ENCODE measurements at regions not wholly inside any gene's neighbourhood (a gene's known extent, or its start where the extent isn't known, plus 50 kb on each side); places are given as distances from the start of the nearest gene placed in this dataset.
"Not testable (repeated sequence)": the region's sequence is repeated elsewhere in the genome, so short reads cannot be mapped to it uniquely, and the experiment has no call there.

DNA sequence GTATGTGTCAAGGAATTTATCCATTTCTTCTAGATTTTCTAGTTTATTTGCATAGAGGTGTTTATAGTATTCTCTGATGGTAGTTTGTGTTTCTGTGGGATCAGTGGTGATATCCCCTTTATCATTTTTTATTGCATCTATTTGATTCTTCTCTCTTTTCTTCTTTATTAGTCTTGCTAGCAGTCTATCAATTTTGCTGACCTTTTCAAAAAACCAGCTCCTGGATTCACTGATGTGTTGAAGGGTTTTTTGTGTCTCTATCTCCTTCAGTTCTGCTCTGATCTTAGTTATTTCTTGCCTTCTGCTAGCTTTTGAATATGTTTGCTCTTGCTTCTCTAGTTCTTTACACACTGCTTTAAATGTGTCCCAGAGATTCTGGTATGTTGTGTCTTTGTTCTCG is 307.3 kb downstream of the RPS6KC1 start:
- TF ChIP-seq EZH2 (IDR thresholded peaks at IDR 0.05; ENCODE audit: insufficient read depth, low read length), result not testable (repeated sequence)
- TF ChIP-seq, protein P1, sequence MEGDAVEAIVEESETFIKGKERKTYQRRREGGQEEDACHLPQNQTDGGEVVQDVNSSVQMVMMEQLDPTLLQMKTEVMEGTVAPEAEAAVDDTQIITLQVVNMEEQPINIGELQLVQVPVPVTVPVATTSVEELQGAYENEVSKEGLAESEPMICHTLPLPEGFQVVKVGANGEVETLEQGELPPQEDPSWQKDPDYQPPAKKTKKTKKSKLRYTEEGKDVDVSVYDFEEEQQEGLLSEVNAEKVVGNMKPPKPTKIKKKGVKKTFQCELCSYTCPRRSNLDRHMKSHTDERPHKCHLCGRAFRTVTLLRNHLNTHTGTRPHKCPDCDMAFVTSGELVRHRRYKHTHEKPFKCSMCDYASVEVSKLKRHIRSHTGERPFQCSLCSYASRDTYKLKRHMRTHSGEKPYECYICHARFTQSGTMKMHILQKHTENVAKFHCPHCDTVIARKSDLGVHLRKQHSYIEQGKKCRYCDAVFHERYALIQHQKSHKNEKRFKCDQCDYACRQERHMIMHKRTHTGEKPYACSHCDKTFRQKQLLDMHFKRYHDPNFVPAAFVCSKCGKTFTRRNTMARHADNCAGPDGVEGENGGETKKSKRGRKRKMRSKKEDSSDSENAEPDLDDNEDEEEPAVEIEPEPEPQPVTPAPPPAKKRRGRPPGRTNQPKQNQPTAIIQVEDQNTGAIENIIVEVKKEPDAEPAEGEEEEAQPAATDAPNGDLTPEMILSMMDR (IDR thresholded peaks at IDR 0.05; ENCODE audit: insufficient read depth, low read depth, low read length), result not testable (repeated sequence)
